Motor neuron (in vitro differentiated cells): ENCODE measurements at regions not wholly inside any gene's neighbourhood (a gene's known extent, or its start where the extent isn't known, plus 50 kb on each side); places are given as distances from the start of the nearest gene placed in this dataset.
A peak's percentile ranks its signal among the peaks of the same experiment; 100 is the strongest.

Experiments
- ATAC-seq, 8 experiments: fragments of 200-7000 bp; cut with Tn5 transposase; replicated peaks in 6 of 8; 2 replicates each; pipeline ENCODE4 v1.8.0; 2021; ENCODE audit warnings: mild to moderate bottlenecking in 8 of 8, moderate library complexity in 8 of 8
- H3K27ac ChIP-seq, 2 donors: fragments of 250-450 bp; sonication (Bioruptor Pico); 2 replicates each; pipeline ENCODE4 v1.9.0; 2021; ENCODE audit warnings: antibody characterized with exemption in 2 of 2, mild to moderate bottlenecking in 2 of 2, moderate library complexity in 1 of 2
- H3K4me1 ChIP-seq, 2 donors: fragments of 250-450 bp; sonication (Bioruptor Pico); replicated peaks in 1 of 2; 2 replicates each; pipeline ENCODE4 v1.6.1; 2021; ENCODE audit warnings: antibody characterized with exemption in 2 of 2, mild to moderate bottlenecking in 2 of 2, moderate library complexity in 1 of 2
- H3K4me3 ChIP-seq, 5 donors: fragments of 250-450 bp; sonication (Bioruptor Pico); 2 replicates each; pipeline ENCODE4 v1.9.0; 2021; ENCODE audit warnings: antibody characterized with exemption in 5 of 5, mild to moderate bottlenecking in 5 of 5, moderate library complexity in 4 of 5
- WGBS, 10 experiments: fragments of 450-650 bp; shearing (Covaris generic); methylation state at CpG; one replicate each; pipeline ENCODE4 v1.0.0; 2022; 5-methylcytosine and 5-hydroxymethylcytosine counted together
- in situ Hi-C, 9 experiments: fragments of 400-800 bp; cut with MboI; loops; one replicate each; pipeline ENCODE4 v1.15.0; 2021; ENCODE audit warnings: low sequenced_read_pairs in 9 of 9, low pct_unique_long_range_greater_than_20kb in 2 of 9; ENCODE audit not compliant: unreplicated experiment in 9 of 9

DNA sequence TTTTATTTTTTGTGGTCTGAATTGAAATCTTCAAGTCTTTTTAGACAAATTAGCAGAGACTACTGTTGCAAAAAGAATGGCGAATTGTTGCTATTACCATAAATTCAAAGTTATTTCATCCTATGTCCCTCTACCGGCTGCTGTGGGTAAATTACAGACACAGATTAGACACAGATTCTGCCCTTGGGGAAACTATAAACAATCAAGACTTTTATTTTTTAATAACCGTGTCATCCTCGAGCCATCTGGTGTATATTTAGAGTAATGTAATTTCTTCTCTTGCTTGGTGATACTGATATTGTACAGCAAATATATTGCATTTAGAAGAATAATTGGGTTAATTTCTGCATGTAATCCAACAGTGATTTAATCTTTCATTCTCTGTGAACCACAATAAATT, 228.0 kb upstream of the ADAMTSL1 start:
- ATAC-seq: no peak
- in situ Hi-C loops: loop anchor here in 1 of 9 experiments (25.0 kb wide), 1 partner anchor 766 kb away; no protein-coding TSS in a partner anchor
- 25 to 94% (median 65%) methylated on average over 1 to 4 of the region's 4 CpGs for WGBS, 10 experiments

DNA sequence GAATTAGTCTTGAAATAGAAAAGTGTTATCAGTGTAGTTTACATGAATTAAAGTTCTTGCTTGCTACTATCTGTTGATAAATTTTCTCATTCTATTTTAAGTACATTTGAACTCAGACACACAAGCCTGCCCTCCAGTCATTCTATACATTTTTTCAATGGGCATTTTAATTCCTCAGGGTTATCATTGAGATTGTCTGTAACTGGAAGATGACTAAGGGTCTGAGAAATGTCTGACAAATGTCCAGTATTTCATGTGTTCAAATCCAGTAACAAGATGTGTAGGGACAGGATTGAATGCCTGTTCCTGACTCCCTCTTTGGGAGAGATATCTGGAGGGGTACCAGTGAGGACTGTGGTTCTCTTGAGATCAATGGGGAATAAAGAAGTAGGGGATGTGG, 223.9 kb upstream of the ADAMTSL1 start:
- no peak for ATAC-seq
- Histone ChIP-seq H3K4me3 (no peak overlapping the region), H3K4me1 (no peaks in the 10 kb centered on the region), H3K27ac (no peak overlapping the region)
- in situ Hi-C loops: loop anchor here in 7 of 9 experiments (10.0 to 25.0 kb wide), 4 partner anchors 187 to 787 kb away; partner anchors contain the start of genes RRAGA (in 5 of the 7) and SAXO1 (in 5 of the 7)

More for the DNA sequence above, 228.0 kb upstream of the ADAMTSL1 start:
- Histone ChIP-seq H3K4me3 (no peak overlapping the region), H3K27ac (no peak overlapping the region), H3K4me1 (no peaks in the 10 kb centered on the region)

GRCh38 chr9:18253950-18254349, 220.0 kb upstream of the ADAMTSL1 start:
- H3K4me3 ChIP-seq: no peak overlapping the region
- no peak for ATAC-seq
- in situ Hi-C loops: loop anchor here in 7 of 9 experiments (10.0 to 25.0 kb wide), 4 partner anchors 183 to 783 kb away; partner anchors contain the start of genes RRAGA (in 5 of the 7) and SAXO1 (in 5 of the 7)
- no peaks in the 10 kb centered on the region for H3K4me1 ChIP-seq
- H3K27ac ChIP-seq: no peak overlapping the region
- WGBS, 10 experiments: 52 to 100% (median 89%) methylated on average over 1 to 7 of the region's 9 CpGs; no CpG with 5 or more reads in 1 of the 10 experiments

DNA sequence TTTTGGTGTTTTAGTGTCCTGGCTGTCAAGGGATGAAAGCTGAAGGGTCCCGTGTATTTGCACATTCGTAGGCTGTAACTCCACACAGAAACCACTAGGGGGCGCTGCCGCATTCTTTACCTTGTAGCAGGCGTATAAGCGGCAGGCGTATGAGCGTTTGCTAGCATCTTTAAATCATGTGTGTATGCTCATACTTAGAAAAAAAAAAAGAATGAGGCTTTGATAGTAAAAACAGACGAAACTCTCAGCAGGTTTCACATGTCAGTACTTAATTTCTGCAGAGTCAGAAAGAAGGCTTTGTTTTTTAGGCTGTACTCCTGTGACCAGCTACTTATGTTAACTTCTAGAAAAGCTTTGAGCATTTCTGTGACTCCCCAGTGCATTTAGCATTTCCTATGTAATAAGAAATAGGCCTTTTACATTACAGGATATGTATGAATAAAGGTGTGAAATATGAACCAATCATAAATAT, 218.8 kb upstream of the ADAMTSL1 start:
- in situ Hi-C loops: loop anchor here in 7 of 9 experiments (10.0 to 25.0 kb wide), 4 partner anchors 182 to 782 kb away; partner anchors contain the start of genes RRAGA (in 5 of the 7) and SAXO1 (in 5 of the 7)
- peak; percentile 78 to 95 (median 84) for ATAC-seq
- WGBS, 10 experiments: 0 to 7% (median 1%) methylated on average over 2 to 9 of the region's 9 CpGs
- Histone ChIP-seq H3K27ac (no peak overlapping the region), H3K4me1 (no peaks in the 10 kb centered on the region), H3K4me3 (no peak overlapping the region)

DNA sequence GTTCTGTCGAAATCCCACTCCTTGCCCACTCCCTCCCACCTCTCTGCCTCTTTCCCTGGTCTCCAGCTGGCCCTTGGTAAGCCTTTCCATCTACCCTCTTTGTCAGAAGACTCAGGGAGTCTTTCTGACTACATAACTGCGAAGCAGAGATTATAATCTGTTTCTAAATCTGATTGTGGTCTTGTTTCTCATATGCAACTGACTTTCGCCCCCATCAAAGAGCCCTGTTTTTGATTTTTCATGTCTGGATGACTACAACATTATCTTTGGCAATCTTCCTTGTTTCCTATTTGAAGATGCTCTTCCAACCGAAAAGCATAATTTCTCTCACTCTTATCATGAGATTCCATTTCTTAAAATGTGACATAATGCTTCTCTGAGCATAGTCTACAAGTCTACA, 218.2 kb upstream of the ADAMTSL1 start:
- H3K4me3 ChIP-seq: no peak overlapping the region
- in situ Hi-C loops: loop anchor here in 7 of 9 experiments (10.0 to 25.0 kb wide), 4 partner anchors 182 to 782 kb away; partner anchors contain the start of genes RRAGA (in 5 of the 7) and SAXO1 (in 5 of the 7)
- ATAC-seq: no peak
- 16 to 100% (median 72%) methylated on average over 1 to 4 of the region's 4 CpGs; no CpG with 5 or more reads in 2 of the 10 experiments for WGBS, 10 experiments
- no peaks in the 10 kb centered on the region for H3K4me1 ChIP-seq
- no peak overlapping the region for H3K27ac ChIP-seq

DNA sequence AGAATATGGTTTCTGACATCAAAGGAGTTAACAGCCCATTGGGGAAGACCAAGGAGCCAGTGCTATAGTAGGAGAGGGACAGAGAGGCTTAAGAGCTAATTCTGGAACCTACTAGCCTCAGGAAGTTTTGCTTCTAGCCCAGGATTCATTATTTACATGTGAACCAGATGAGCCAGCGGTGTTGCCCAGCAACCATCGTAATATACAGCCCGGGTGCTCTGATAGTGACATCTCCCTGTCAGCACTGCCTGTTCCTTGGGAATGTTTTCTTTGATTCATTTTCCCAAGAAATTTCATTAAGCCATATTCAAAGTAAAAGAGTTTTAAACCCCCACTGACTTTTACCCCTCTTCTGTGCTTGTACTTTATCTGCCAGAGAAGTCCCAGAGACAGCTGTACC, 217.4 kb upstream of the ADAMTSL1 start:
- peak in 7 of 8 experiments; percentile 28 to 90 (median 54) for ATAC-seq
- Histone ChIP-seq H3K27ac (no peak overlapping the region), H3K4me1 (no peaks in the 10 kb centered on the region), H3K4me3 (no peak overlapping the region)
- in situ Hi-C loops: loop anchor here in 7 of 9 experiments (10.0 to 25.0 kb wide), 4 partner anchors 181 to 781 kb away; partner anchors contain the start of genes RRAGA (in 5 of the 7) and SAXO1 (in 5 of the 7)
- 18 to 88% (median 62%) methylated on average over 1 to 3 of the region's 3 CpGs; no CpG with 5 or more reads in 5 of the 10 experiments for WGBS, 10 experiments

DNA sequence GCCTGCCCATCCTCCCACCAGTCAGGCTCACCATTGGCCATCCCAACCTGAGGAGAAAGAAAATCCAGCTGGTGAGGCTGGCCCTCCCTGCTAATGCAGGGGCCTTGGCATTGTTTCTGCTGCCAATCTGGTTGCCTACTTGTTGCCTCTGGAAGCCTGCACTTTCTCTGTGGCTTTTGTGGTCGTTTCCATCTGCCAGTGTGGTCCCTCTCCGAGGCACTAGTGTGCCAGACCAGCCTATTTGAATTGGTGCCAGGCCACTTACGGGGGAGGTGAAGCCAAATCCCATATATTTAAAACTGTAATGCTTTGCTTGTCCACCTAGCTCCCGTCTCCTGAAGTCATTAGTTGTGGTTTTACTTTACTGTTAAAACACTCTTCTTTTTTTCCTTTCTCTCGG, 213.4 kb upstream of the ADAMTSL1 start:
- ATAC-seq: no peak
- Histone ChIP-seq H3K4me1 (no peaks in the 10 kb centered on the region), H3K4me3 (no peak overlapping the region), H3K27ac (no peak overlapping the region)
- 47 to 95% (median 83%) methylated on average over 1 to 5 of the region's 5 CpGs; no CpG with 5 or more reads in 2 of the 10 experiments for WGBS, 10 experiments
- in situ Hi-C loops: loop anchor here in 6 of 9 experiments (25.0 kb wide), 3 partner anchors 177 to 777 kb away; partner anchors contain the start of genes RRAGA (in 5 of the 6) and SAXO1 (in 5 of the 6)

DNA sequence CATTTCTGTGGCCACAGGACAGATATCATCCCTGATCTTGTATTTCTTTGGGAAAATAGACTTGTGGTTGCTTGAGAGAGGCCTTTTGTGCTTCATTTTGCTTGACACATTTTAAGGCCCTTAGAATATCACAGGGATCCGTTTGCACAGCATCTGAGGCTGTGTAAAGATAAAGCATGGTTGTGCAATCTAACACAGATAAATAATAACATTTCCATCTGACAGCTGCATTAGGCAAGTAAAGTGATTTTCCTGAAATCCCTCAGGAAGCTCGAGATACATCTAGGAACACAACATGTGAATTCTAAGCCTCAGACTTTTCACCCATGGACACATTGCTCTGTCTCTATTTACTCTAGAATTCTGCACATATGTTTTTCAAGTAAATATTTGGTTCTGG, 212.8 kb upstream of the ADAMTSL1 start:
- Histone ChIP-seq H3K27ac (no peak overlapping the region), H3K4me3 (no peak overlapping the region), H3K4me1 (no peaks in the 10 kb centered on the region)
- 43 to 100% (median 81%) methylated on average over 1 to 2 of the region's 2 CpGs; no CpG with 5 or more reads in 6 of the 10 experiments for WGBS, 10 experiments
- in situ Hi-C loops: loop anchor here in 6 of 9 experiments (25.0 kb wide), 3 partner anchors 176 to 776 kb away; partner anchors contain the start of genes RRAGA (in 5 of the 6) and SAXO1 (in 5 of the 6)
- ATAC-seq: peak in 2 of 8 experiments; percentile 19 to 36

DNA sequence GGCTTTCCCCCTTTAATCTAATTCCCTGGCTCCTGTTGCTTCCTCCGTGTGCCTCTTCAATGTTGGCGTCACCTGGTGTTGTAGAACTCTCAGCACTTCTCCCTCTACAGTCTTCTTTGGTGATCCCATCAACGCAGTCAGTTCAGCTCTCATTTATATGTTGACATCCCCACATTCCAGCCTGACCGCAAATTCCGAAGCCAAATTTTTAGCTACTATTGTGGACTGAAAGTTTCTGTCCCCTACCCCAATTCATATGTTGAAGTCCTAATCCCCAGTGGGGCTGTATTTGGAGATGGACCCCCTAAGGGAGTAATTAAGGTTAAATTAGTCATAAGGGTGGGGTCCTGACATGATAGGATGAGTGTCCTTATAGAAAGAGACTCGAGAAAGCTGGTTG, 210.6 kb upstream of the ADAMTSL1 start:
- in situ Hi-C loops: loop anchor here in 6 of 9 experiments (25.0 kb wide), 3 partner anchors 174 to 774 kb away; partner anchors contain the start of genes RRAGA (in 5 of the 6) and SAXO1 (in 5 of the 6)
- no peak overlapping the region for H3K27ac ChIP-seq
- WGBS, 10 experiments: 60 to 94% (median 80%) methylated on average over 1 to 6 of the region's 6 CpGs; no CpG with 5 or more reads in 2 of the 10 experiments
- no peak for ATAC-seq
- no peaks in the 10 kb centered on the region for H3K4me1 ChIP-seq
- H3K4me3 ChIP-seq: no peak overlapping the region

DNA sequence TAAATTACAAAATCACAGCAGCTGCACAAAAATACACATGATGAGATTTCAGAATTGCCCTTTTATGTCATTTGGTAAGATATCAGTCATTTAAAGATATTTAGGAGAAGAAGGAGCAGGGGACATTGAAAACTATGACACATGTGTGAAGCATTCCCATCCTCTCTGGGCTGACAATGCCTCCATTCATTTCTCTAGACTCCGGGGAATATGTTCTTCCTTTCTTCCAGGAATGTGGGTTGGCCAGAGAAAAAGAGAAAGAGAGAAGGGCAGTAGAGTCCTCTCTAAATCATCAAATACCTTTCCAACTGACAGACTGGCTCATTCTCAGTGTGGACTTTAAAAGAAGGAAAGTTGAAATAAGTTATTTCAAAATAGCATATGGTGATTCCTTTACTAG, 205.6 kb upstream of the ADAMTSL1 start:
- ATAC-seq: peak in 4 of 8 experiments; percentile 33 to 80 (median 66)
- WGBS, 10 experiments: 0 to 29% (median 0%) methylated on average over 1 of the region's 1 CpG; no CpG with 5 or more reads in 3 of the 10 experiments
- H3K27ac ChIP-seq: no peak overlapping the region
- H3K4me3 ChIP-seq: no peak overlapping the region
- H3K4me1 ChIP-seq: no peaks in the 10 kb centered on the region
- in situ Hi-C loops: loop anchor here in 6 of 9 experiments (25.0 kb wide), 3 partner anchors 169 to 769 kb away; partner anchors contain the start of genes RRAGA (in 5 of the 6) and SAXO1 (in 5 of the 6)

DNA sequence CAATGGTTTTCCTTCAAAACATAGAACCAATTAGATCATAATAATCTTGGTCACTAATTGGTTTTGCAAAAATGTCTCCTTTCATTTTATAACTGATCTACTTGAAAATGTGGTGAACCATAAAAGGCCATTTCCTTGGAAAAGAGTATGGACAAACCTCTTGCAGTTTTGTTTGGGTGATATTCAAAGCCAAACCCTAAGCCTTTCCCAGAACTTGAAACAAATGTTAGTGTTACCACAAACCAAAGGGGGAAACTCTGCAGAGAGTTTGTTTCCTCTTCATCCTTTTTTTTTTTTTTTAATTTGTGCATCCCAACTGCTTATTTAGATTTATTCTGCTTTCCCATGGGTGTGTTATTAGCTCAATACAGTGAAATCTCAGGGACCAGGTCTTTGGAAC, 204.4 kb upstream of the ADAMTSL1 start:
- no peak overlapping the region for H3K4me3 ChIP-seq
- in situ Hi-C loops: loop anchor here in 6 of 9 experiments (25.0 kb wide), 3 partner anchors 168 to 768 kb away; partner anchors contain the start of genes RRAGA (in 5 of the 6) and SAXO1 (in 5 of the 6)
- no peak overlapping the region for H3K27ac ChIP-seq
- ATAC-seq: no peak
- H3K4me1 ChIP-seq: no peaks in the 10 kb centered on the region

- in situ Hi-C loops: loop anchor here in 6 of 9 experiments (25.0 kb wide), 3 partner anchors 163 to 763 kb away; partner anchors contain the start of genes RRAGA (in 5 of the 6) and SAXO1 (in 5 of the 6)
- no peak overlapping the region for H3K4me3 ChIP-seq
- peak in 1 of 8 experiments; percentile 36 for ATAC-seq
- H3K27ac ChIP-seq: no peak overlapping the region
- WGBS, 10 experiments: 0 to 64% (median 47%) methylated on average over 1 of the region's 1 CpG; no CpG with 5 or more reads in 1 of the 10 experiments
- H3K4me1 ChIP-seq: no peaks in the 10 kb centered on the region
Measured at GRCh38 chr9:18274693-18275092, 199.3 kb upstream of the ADAMTSL1 start.

GRCh38 chr9:18275313-18275990, 198.5 kb upstream of the ADAMTSL1 start:
- ATAC-seq: no peak
- WGBS, 10 experiments: 25 to 100% (median 84%) methylated on average over 1 to 3 of the region's 3 CpGs
- in situ Hi-C loops: no loop called here
- Histone ChIP-seq H3K4me1 (no peaks in the 10 kb centered on the region), H3K27ac (no peak overlapping the region), H3K4me3 (no peak overlapping the region)
